Hepatocyte (in vitro differentiated cells): ENCODE measurements at regions not wholly inside any gene's neighbourhood (a gene's known extent, or its start where the extent isn't known, plus 50 kb on each side); places are given as distances from the start of the nearest gene placed in this dataset.

Experiments used
- DNase-seq: peaks from one replicate; pipeline ENCODE4 v3.0.0-alpha.2; 2016; ENCODE audit warnings: low spot score
- H2AFZ ChIP-seq: fragments of 200-600 bp; sonication (generic); 2 replicates; pipeline ENCODE4 v1.6.0; 2016; ENCODE audit warnings: antibody characterized with exemption, mild to moderate bottlenecking
- H3K27ac ChIP-seq: fragments of 200-600 bp; sonication (generic); 2 replicates; pipeline ENCODE4 v1.5.1; 2016; ENCODE audit warnings: mild to moderate bottlenecking
- H3K27me3 ChIP-seq: fragments of 200-600 bp; sonication (generic); 2 replicates; pipeline ENCODE4 v1.6.1; 2016
- H3K36me3 ChIP-seq: fragments of 200-600 bp; sonication (generic); replicated peaks from 2 replicates; pipeline ENCODE4 v1.5.1; 2016; ENCODE audit warnings: low read depth; ENCODE audit not compliant: insufficient read depth
- H3K4me1 ChIP-seq: fragments of 200-600 bp; sonication (generic); 2 replicates; pipeline ENCODE4 v1.5.1; 2016; ENCODE audit warnings: mild to moderate bottlenecking, moderate library complexity; ENCODE audit not compliant: insufficient read depth
- H3K4me2 ChIP-seq: fragments of 200-600 bp; sonication (generic); 2 replicates; pipeline ENCODE4 v1.6.0; 2016
- H3K4me3 ChIP-seq: fragments of 200-600 bp; sonication (generic); 2 replicates; pipeline ENCODE4 v1.5.1; 2016; ENCODE audit warnings: mild to moderate bottlenecking
- H3K79me2 ChIP-seq: fragments of 200-600 bp; sonication (generic); 2 replicates; pipeline ENCODE4 v1.6.0; 2017; ENCODE audit warnings: mild to moderate bottlenecking
- H3K9me2 ChIP-seq: fragments of 200-600 bp; sonication (generic); replicated peaks from 2 replicates; pipeline ENCODE4 v1.6.0; 2017; ENCODE audit warnings: mild to moderate bottlenecking; ENCODE audit not compliant: insufficient read depth
- H3K9me3 ChIP-seq: fragments of 200-600 bp; sonication (generic); 2 replicates; pipeline ENCODE4 v1.5.1; 2016; ENCODE audit warnings: low read depth, mild to moderate bottlenecking
- H4K20me1 ChIP-seq: fragments of 200-600 bp; sonication (generic); 2 replicates; pipeline ENCODE4 v1.6.0; 2016; ENCODE audit warnings: mild to moderate bottlenecking; ENCODE audit not compliant: insufficient read depth, poor library complexity, severe bottlenecking
- CTCF ChIP-seq: fragments of 200-600 bp; sonication (generic); IDR thresholded peaks from 2 replicates; pipeline ENCODE4 v1.5.1; 2016; ENCODE audit warnings: antibody characterized with exemption, mild to moderate bottlenecking; ENCODE audit not compliant: poor library complexity
- EZH2 ChIP-seq: fragments of 200-600 bp; sonication (generic); IDR thresholded peaks from 2 replicates; pipeline ENCODE4 v1.6.1; 2016; ENCODE audit warnings: antibody characterized with exemption, mild to moderate bottlenecking, borderline replicate concordance
- EZH2phosphoT487 ChIP-seq: fragments of 200-600 bp; sonication (generic); IDR thresholded peaks from one replicate; pipeline ENCODE4 v1.6.1; 2018; ENCODE audit warnings: antibody characterized with exemption, mild to moderate bottlenecking, low read depth, moderate library complexity; ENCODE audit not compliant: unreplicated experiment, severe bottlenecking
- WGBS: methylation state at CpG from one replicate; pipeline ENCODE4 v1.1.6; 2016; ENCODE audit warnings: low lambda C conversion rate; ENCODE audit errors: missing lambda C conversion rate; 5-methylcytosine and 5-hydroxymethylcytosine counted together

- Histone ChIP-seq H4K20me1 (no peaks in the 10 kb centered on the region), H3K4me1 (no peaks in the 10 kb centered on the region), H3K36me3 (no peaks in the 10 kb centered on the region), H3K27ac (no peak overlapping the region), H3K79me2 (no peaks in the 10 kb centered on the region), H3K9me2 (no peaks in the 10 kb centered on the region), H3K27me3 (no peaks in the 10 kb centered on the region), H3K9me3 (no peaks in the 10 kb centered on the region), H3K4me3 (no peak overlapping the region), H3K4me2 (no peak overlapping the region), H2AFZ (no peak overlapping the region)
- 89% methylated on average over 13 of the region's 13 CpGs for WGBS
- DNase-seq = no peak
- TF ChIP-seq EZH2phosphoT487 (no peak), CTCF (no peak), EZH2 (no peak)
Observed at GRCh38 chr18:78410094-78410786, 569.4 kb upstream of the SALL3 start.

GRCh38 chr18:78411539-78411938 is 568.1 kb upstream of the SALL3 start:
- no peak for DNase-seq
- Histone ChIP-seq H3K9me2 (no peaks in the 10 kb centered on the region), H3K4me1 (no peaks in the 10 kb centered on the region), H3K9me3 (no peaks in the 10 kb centered on the region), H3K27me3 (no peaks in the 10 kb centered on the region), H4K20me1 (no peaks in the 10 kb centered on the region), H3K36me3 (no peaks in the 10 kb centered on the region), H3K79me2 (no peaks in the 10 kb centered on the region), H3K4me3 (no peak overlapping the region), H3K27ac (no peak overlapping the region), H2AFZ (no peak overlapping the region), H3K4me2 (no peak overlapping the region)
- WGBS = 81% methylated on average over 6 of the region's 6 CpGs
- TF ChIP-seq EZH2phosphoT487 (no peak), CTCF (no peak), EZH2 (no peak)

- Histone ChIP-seq H3K4me1 (no peaks in the 10 kb centered on the region), H3K27ac (no peak overlapping the region), H3K36me3 (no peaks in the 10 kb centered on the region), H3K4me3 (no peak overlapping the region), H2AFZ (no peak overlapping the region), H4K20me1 (no peaks in the 10 kb centered on the region), H3K27me3 (no peaks in the 10 kb centered on the region), H3K4me2 (no peak overlapping the region), H3K9me3 (no peaks in the 10 kb centered on the region), H3K9me2 (no peaks in the 10 kb centered on the region), H3K79me2 (no peaks in the 10 kb centered on the region)
- no peak for DNase-seq
- TF ChIP-seq EZH2 (no peak), EZH2phosphoT487 (no peak), CTCF (no peak)
- WGBS = 70% methylated on average over 2 of the region's 2 CpGs
Observed at GRCh38 chr18:78414302-78414701, 565.3 kb upstream of the SALL3 start.

- DNase-seq = no peak
- H2AFZ ChIP-seq = no peak overlapping the region
- H4K20me1 ChIP-seq = no peaks in the 10 kb centered on the region
- H3K27me3 ChIP-seq = no peaks in the 10 kb centered on the region
- no peak overlapping the region for H3K4me3 ChIP-seq
- H3K4me2 ChIP-seq = no peak overlapping the region
- H3K4me1 ChIP-seq = no peaks in the 10 kb centered on the region
- H3K27ac ChIP-seq = no peak overlapping the region
- no peaks in the 10 kb centered on the region for H3K9me2 ChIP-seq
- WGBS = 83% methylated on average over 5 of the region's 5 CpGs
- H3K36me3 ChIP-seq = no peaks in the 10 kb centered on the region
- no peaks in the 10 kb centered on the region for H3K79me2 ChIP-seq
- TF ChIP-seq CTCF = no peak
- TF ChIP-seq EZH2phosphoT487 = no peak
- TF ChIP-seq EZH2 = no peak
- H3K9me3 ChIP-seq = no peaks in the 10 kb centered on the region
Observed at GRCh38 chr18:78416853-78417252, 562.8 kb upstream of the SALL3 start.
